AG10803 (cell line): ENCODE measurements at regions not wholly inside any gene's neighbourhood (a gene's known extent, or its start where the extent isn't known, plus 50 kb on each side); places are given as distances from the start of the nearest gene placed in this dataset.
A peak's percentile ranks its signal among the peaks of the same experiment; 100 is the strongest.

Source experiments
- DNase-seq: peaks from one replicate; pipeline ENCODE4 v3.0.0; 2010; ENCODE audit warnings: low read depth
- H3K4me3 ChIP-seq: 2 replicates; pipeline ENCODE4 v1.5.1; 2011; ENCODE audit warnings: mild to moderate bottlenecking, low read length, control low read depth
- CTCF ChIP-seq: conservative IDR thresholded peaks from 2 replicates; pipeline ENCODE4 v1.5.1; 2011; ENCODE audit warnings: mild to moderate bottlenecking, low read length, control low read depth, inconsistent platforms

- no peak for TF ChIP-seq CTCF
- DNase-seq: no peak
- H3K4me3 ChIP-seq: no peak overlapping the region
Measured at GRCh38 chr9:78552802-78553201, 255.9 kb downstream of the PSAT1 start.

- TF ChIP-seq CTCF: no peak
- DNase-seq: no peak
- no peak overlapping the region for H3K4me3 ChIP-seq
Measured at GRCh38 chr9:78557540-78557939, 260.6 kb downstream of the PSAT1 start.

DNA sequence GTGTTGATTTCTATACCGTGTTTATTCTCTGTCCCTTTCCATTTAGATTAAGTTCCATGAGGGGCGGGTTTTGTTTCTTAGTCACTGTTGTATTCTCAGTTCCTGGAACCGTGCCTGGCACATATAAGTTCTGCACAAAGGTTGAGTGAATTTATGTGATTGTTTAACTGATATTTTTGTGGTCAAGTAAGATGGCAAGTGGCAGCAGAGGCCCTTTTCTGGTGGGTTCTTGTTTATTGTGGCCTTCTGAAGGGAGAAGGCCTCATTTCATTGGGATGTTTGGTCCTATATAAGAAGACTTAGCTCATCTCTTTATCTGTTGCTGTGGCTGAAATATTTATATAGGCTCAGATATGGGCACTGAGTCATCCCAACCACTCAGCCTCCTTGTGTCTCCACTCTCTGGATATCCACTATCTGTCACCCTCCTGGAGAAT is 262.5 kb downstream of the PSAT1 start:
- DNase-seq: no peak
- no peak overlapping the region for H3K4me3 ChIP-seq
- no peak for TF ChIP-seq CTCF

GRCh38 chr9:78562021-78562420 is 265.1 kb downstream of the PSAT1 start:
- no peak overlapping the region for H3K4me3 ChIP-seq
- DNase-seq: no peak
- no peak for TF ChIP-seq CTCF

- DNase-seq: no peak
- no peak overlapping the region for H3K4me3 ChIP-seq
- no peak for TF ChIP-seq CTCF
Measured at GRCh38 chr9:78563269-78563668, 266.3 kb downstream of the PSAT1 start.

GRCh38 chr9:78565481-78565880 is 268.6 kb downstream of the PSAT1 start:
- DNase-seq: peak; percentile 15
- no peak for TF ChIP-seq CTCF
- no peak overlapping the region for H3K4me3 ChIP-seq

GRCh38 chr9:78566521-78566920 is 269.6 kb downstream of the PSAT1 start:
- H3K4me3 ChIP-seq: no peak overlapping the region
- TF ChIP-seq CTCF: no peak
- DNase-seq: no peak
